Brain pericyte (primary cell): ENCODE measurements at regions not wholly inside any gene's neighbourhood (a gene's known extent, or its start where the extent isn't known, plus 50 kb on each side); places are given as distances from the start of the nearest gene placed in this dataset.
"Not testable (repeated sequence)": the region's sequence is repeated elsewhere in the genome, so short reads cannot be mapped to it uniquely, and the experiment has no call there.

Source experiments
- DNase-seq: peaks from one replicate; pipeline ENCODE4 v3.0.0-alpha.2; 2012; ENCODE audit warnings: low read depth, low spot score

DNA sequence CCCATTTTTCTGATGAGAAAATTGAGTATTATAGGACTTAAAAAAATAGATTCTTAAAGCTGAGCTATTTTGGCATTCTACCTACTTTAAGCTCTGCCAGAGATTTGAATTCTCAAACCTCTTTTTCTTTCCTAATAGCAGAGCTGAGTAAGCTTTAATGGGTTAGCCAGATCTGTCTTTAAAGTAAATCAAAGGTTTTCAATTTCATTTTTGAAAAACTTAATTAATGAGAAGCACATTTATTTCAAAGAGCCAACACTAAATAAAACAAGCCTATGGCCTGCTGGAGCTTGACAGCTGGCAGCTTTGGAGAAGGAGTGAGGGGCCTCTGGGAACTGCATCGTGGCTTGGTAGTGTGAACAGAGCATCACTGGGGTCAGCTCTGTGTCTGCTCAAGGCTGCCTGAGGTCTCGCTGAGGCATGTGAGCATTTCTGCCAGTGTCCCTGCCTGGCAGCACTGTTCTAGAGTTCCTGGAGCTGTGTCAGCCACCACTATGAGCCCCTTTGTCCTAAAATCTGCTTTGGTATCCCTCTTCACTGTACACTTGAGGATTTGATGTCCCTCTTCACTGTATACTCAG lies 50.4 kb upstream of the PRSS23 start:
- DNase-seq = no peak

DNA sequence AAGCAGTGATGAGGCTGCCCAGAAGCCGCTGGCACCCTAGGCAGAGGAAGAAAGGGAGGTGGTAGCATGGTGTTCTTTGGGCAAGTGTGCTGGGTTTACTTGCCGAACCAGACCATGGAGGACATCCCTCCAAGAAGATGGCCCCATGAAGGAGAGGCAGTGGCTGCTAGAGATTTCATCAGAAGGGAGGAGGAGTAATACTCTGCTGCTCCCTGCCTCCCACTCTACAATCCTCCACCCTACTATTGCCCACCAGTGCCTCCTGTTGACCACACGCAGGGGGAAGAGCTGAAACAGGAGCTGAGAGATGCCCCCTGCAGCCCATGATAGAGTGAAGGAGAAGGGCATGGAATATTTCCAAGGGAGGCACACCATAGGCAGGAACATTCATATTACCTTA lies 51.0 kb upstream of the PRSS23 start:
- DNase-seq = no peak

DNA sequence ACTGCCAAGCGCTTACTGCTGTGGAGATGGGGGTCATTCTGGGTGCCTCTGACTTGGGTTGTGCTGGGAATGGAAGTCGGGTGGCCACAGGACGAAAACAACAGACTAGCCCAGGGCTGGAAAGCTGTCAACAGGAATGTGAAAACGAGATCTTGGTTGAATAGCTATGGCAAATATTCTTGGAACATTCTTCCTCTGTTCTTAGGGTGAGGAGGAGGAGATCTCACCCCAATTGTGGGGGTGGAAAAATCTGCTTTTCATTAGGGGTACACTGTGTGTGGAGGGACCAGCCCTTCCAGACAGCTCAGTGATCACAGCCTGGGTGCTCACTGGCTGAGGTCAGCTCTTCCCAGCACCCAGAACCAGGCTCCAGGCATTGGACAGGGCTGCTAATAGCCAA lies 52.0 kb upstream of the PRSS23 start:
- DNase-seq = no peak

DNA sequence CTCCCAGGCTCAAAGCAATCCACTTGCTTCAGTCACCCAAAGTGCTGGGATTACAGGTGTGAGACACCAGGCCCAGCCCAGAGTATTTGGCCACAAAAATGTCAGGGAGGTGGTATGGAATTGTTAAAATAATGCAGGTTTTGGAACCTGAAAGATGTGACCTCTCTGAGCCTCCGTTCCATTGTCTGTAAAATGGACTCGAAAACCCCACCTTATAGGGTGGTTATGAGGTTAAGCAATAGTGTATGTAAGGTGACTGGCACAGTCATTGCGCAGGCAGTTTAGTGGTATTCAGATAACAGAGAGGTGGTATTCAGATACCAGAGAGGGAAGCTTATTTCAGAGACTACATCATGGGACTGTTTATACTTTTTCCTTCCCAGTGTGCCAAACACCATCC lies 52.5 kb upstream of the PRSS23 start:
- no peak for DNase-seq

DNA sequence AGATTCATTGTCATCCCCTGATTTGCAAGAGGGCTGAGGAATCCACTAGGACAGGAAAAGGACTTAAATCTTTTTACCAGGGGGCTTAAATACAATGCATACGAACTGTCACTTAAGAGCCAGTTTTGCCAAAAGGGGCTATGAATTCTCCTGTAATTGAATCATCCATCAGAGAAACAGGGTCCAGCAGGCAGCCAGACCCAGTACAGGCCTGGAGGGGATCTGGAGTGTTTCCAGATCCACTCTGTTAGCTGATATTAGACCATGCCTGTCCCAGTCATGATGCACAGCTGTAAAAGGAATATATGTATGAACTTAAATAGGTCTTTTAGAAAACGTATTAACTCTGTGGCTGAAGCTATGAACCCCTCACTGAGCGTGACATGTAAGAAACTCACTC lies 53.8 kb upstream of the PRSS23 start:
- no peak for DNase-seq

DNA sequence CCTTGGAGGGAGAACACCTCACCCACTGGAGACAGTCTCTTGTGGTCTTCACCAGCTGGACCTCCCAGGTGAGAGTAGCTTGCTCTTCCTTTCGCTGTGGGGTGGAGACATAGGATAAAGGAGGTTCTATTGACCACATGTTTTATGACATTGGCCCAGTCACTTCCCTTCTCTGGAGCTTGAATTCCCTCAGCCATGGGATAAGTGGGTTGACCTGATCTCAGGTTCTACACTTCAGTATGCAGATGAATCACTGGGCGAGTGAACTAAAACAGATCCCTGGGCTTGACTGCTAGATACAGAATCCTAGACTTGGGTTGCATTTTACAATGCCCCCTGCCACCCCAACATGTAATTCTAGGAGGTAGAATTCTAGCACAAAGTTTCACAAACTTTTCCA lies 54.8 kb upstream of the PRSS23 start:
- DNase-seq = no peak

DNA sequence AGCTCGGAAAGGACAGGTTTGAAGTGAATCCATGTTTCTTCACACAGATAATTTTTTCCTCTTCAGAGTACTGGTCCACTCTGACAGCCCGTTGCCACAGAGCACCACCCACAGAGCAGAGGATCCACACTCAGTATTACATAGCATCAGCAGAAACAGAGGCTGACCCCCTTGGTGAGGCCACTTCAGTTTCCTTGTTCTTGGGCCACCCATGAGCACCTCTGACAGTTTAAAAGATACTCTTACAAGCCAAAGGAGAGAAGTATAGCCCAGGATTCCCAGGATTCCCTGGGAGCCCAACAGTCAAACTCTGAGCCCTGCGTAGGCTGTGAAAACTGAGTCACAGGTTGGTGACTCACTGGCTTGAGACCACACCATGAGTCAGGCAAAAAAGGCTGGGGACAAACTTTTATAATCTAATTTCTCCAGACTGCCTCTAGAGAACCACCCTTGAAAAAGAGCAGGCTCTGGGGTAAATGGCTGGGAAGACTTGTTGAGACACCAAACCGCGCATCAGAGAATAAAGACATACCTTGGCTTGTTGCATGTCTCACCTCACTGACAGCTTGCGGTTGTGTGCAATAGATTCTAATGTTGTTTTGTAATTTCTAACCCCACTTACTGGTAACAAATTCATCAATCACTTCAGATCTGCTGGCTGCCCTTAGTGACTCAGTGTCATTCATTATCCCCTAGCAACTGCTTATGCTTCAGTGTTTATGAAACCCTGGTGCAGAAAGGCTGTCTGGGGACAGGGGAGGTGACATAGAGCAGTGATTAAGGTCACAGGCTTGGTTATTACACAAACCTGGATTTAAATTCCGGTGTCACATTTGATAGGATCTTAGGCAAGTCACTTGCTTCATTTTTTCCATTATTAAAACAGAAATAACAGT lies 56.9 kb upstream of the PRSS23 start:
- peak; percentile 88 for DNase-seq

DNA sequence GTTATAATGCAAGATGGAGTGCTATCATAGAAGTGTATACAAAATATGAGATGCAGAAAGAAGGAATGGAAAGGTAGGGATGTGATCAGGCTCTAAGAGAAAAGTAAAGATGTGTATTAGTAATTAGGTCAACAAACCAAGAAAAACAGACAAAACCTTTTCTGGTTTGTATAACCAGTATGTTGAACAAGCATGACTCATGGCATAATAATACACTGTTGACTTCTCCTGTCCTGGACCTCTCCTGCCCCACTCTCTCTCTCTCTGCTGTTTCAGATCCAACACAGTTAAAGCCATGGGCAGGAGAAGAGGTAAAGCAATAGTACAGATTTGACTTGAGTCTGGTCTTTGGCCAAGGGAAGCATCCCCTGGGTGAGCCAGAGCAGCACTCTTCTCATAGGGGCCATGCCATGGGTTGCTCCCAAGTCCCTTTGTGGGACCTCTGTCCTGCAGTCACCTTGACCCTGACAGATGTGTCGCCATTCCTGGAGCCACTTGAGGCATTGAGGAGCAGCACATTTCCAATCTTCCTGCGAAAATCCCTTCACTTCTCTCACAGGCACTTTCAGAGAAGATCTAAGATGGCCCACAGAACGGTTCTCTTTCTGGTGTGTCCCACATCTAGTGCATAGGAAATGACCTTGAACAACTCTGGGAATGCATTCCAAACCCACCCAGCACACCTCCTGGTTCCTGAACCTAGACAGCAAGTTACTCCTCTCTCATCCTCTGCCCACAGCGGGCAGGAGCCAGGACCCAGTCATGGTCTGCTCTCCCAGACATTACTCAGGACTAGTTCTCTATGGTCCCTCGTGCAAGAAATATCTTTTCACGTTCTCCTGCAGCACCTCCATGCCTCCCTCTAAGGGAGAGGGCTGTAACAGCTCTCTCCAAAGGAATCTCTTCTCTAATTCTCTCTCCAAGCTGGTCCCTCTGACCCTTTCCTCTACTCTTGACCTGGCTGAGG lies 58.2 kb upstream of the PRSS23 start:
- DNase-seq = peak; percentile 82

DNA sequence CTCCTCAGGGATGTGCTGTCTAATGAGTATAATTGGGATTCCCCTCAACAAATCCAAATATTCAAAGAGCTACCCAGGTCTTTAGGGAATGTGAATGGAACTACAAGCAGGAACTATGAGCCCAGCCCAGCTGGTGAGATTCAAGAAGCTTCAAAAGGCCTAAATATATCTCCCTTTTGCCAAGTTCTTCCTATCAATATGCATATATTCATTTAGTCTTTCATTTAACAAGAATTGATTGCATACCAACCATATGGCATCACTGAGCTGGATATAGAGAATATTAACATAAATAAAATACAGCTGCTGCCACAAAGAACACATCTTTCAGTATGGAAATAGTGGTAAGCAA lies 58.9 kb upstream of the PRSS23 start:
- no peak for DNase-seq

DNA sequence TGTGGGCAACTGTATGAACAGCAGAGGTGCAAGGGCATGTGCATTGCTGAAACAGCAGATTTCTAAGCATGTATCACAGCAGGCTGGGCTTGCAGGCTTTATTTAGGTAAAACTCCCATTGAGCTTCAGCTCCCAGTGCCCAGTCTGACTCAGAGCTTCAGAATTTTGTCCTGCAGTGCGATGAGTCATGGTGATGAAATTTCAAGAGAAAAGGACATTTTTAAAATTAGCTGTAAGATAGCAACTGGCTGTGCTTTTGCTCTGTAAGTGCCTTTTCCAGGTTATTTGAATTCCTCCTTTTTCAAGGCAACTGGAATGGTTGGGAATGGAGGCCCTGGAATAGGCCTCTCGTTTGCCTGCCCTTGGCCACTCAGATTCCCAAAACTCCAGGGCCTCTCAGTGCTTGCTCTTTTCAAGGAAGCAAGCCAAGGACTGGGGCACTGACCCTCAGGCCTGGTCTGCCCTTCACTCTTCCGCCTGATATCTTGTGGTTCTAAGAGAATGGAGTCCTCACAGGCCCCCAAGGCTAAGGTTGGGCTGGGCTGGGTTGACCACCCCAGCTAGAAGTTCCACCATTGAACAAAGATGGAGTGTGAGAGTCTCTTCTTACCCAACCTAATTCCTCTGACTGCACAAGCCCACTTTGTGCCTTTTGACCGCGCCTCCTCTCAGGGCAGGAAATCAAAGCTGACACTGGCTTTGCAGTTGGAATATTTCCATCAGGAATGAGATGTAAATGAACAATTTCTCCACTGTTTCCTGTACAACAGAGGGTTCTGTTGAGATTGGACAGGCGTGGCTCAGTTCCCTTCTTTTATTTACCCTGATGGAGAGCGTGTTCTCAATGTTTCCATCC lies 59.5 kb upstream of the PRSS23 start:
- peak; percentile 86 for DNase-seq

DNA sequence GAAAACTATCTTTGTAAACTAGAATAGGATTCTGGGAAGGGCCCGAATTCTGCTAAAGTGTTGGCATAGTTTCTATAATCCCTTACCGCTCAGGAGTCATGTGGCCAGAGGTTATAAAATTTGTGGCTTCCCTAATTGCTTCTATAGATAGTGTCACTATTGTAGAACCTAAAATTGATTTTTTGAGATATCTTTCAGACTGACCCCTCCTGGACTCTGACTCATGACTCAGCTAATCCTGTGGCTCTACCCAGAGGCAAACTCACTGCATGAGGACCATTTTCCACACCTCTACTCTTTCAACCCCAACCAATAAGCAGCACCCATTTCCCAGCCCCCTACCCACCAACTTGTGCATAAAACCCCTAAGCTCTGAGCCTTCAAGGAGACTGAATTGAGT lies 61.8 kb upstream of the PRSS23 start:
- no peak for DNase-seq

DNA sequence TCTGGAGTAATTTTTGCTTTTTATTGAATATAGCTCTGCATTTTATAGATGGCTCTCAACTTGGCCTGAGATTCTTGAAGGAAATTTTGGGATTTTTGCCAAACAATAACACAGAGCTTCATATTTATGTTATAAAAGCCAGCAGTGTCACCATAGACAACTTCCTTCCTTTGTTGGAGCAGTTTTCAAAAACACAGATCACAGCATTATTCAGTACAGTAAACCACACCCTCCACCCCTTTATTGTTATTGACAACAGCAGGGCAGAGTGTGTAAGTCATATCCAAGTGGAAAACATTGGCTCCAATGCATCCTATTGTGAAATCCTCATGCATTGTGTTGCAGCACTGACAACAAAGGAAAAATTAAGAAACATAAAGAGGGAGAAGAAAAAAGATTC lies 62.6 kb upstream of the PRSS23 start:
- DNase-seq = no peak

DNA sequence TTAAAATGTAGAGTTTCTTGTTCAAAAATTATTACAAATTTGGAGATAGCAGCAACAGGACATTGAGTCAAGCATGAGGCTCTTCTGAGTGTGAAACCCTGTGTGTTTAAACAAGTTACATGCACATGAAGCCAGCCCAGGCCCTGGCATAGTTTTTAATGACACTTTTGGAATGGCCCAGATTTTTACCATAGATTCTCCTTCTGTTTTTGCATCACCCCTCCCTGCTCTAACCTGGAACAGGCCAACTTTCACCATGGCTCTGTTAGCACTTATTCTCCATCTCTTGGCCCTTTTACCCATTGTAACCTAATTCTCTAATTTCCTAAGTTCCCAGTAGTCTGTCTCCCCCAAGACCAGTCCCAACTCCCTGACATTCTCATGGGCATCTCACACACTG lies 63.1 kb upstream of the PRSS23 start:
- no peak for DNase-seq

DNA sequence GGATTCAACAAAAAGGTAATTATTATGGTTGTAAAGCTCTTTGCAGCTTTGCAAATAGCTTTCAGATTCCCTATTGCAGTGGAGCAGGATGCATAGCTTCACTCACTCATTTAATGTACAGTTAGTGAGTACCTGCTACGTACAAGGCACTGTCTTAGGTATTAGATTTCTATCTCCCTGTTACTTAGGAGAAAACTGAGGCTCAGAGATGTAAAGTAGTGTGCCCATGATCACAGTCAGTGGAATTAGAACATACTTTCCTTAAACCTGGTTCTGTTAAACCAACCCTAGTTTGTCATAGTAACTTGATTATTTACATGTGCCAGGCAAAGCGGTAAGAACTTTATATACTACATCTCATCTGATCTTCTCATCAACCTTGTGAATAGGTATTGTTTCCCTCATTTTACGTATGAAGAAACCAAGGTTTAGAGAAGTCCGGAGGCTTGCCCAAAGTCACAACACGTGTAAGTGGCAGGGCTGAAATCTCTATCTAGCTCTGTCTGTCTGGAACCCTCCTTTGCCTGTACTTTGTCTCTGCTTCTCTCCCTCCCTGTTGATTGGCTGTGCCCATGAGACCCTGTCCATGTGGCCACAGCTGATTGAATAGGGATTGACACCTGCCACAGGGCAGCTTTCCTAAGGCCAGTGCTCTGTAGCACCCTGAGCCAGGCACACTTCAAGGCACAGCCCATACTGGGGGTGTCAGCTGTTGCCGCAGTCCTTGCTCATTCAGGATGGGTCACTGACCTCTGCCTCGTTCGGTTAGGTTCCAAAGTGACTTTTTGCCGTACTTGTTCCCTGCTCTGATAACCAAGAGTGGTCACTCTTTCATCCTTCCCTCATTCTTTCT lies 63.8 kb upstream of the PRSS23 start:
- DNase-seq = no peak

DNA sequence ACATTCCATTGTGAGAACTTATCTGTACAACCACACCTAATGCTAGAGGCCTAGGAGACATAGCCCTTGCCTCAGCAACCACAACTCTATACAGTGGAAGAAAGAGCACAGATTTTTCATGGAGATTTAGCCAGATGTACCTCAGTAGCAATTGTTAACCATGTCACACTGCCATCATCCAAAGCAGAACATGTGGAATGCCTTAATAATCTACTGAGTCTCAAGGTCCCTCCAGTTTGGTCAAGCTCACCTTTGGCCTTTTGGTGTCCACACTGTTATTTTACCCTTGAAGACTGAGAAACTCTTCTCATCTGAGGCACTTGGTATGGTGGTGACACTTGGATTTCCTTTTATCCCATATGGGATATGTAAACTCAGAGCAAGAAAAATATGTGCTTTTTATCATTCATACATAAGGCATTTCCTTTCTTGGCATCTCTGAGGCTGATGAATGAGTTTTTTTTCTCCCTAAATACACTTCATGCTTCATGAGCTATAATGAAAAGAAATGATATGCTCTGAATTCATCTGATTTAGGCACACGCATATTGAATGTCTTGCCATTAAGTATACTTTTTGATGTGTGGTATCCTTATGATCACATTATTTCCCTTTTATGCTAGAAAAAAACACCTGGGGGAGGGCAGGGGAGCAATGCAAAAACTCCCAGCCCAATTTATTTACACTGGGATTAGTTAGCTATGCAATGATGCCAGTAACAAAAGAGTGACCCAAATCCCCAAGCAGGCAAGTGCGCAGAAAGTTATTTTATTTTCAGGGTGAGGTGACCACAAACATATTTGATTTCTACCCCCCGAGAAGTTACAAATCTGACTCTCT lies 63.3 kb upstream of the ME3 start:
- no peak for DNase-seq

DNA sequence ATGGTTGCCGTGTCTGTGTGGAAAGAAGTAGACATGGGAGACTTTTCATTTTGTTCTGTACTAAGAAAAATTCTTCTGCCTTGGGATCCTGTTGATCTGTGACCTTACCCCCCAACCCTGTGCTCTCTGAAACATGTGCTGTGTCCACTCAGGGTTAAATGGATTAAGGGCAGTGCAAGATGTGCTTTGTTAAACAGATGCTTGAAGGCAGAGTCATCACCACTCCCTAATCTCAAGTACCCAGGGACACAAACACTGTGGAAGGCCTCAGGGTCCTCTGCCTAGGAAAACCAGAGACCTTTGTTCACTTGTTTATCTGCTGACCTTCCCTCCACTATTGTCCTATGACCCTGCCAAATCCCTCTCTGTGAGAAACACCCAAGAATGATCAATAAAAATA lies 60.3 kb upstream of the ME3 start:
- not testable (repeated sequence) for DNase-seq

DNA sequence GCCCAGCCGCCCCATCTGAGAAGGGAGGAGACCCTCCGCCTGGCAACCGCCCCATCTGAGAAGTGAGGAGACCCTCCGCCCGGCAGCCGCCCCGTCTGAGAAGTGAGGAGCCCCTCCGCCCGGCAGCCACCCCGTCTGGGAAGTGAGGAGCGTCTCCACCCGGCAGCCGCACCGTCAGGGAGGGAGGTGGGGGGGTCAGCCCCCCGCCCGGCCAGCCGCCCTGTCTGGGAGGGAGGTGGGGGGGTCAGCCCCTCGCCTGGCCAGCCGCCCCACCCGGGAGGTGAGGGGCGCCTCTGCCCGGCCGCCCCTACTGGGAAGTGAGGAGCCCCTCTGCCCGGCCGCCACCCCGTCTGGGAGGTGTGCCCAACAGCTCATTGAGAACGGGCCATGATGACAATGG lies 59.9 kb upstream of the ME3 start:
- DNase-seq = not testable (repeated sequence)

DNA sequence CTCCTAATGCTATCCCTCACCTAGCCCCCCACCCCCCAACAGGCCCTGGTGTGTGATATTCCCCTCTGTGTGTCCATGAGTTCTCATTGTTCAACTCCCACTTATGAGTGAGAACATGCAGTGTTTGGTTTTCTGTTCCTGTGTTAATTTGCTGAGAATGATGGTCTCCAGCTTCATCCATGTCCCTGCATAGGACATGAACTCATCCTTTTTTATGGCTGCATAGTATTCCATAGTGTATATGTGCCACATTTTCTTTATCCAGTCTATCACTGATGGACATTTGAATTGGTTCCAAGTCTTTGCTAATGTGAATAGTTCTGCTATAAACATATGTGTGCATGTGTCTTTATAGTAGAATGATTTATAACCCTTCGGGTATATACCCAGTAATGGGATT lies 57.2 kb upstream of the ME3 start:
- DNase-seq = not testable (repeated sequence)

DNA sequence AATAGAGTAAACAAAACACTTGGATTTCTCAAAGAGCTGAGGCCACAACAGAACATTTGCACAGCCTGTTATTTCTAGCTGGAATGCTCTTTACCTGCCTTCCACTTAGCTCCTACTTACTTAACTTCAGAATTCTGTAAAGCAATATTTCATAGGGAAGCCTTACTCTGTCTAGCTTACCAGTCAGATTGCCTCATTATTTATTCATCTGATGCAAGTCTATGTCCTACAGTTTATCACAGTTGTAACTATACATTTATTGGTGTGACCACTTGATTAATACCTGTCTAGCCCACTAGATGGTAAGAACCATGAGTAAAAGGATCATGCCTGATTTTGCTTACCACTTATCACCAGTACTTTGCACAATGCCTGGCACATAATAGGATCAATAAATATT lies 56.1 kb upstream of the ME3 start:
- DNase-seq = no peak
